IMR-90 (cell line): ENCODE measurements at regions not wholly inside any gene's neighbourhood (a gene's known extent, or its start where the extent isn't known, plus 50 kb on each side); places are given as distances from the start of the nearest gene placed in this dataset.

ENCODE experiments used
- ATAC-seq: fragments of 200-7000 bp; cut with Tn5 transposase; 2 replicates; pipeline ENCODE4 v1.9.1; 2020; ENCODE audit warnings: low read depth, mild to moderate bottlenecking, moderate library complexity
- BruUV-seq: library from RNA; stranded (reverse); fragments of 400-500 nt; replicated peaks from 2 replicates; lab custom pipeline; 2021; lab: Mats Ljungman, UMichigan
- CTCF ChIA-PET: fragments of 300-600 bp; formaldehyde crosslinking; extraction: SDS; loops from one replicate; lab custom pipeline; 2021; ENCODE audit warnings: antibody characterized with exemption; lab: Yijun Ruan, JAX
- POLR2A ChIA-PET: fragments of 300-600 bp; sonication (Branson Sonifier 250); formaldehyde crosslinking; loops from one replicate; lab custom pipeline; 2022; ENCODE audit warnings: antibody characterized with exemption; ENCODE audit not compliant: unreplicated experiment; lab: Charles Lee
- DNase-seq: peaks from one replicate; pipeline ENCODE4 v3.0.0; 2013
- H2AFZ ChIP-seq: replicated peaks from 2 replicates; pipeline ENCODE3; 2013; ENCODE audit warnings: low read length, mild to moderate bottlenecking; ENCODE audit not compliant: poor library complexity
- H2AK5ac ChIP-seq: 2 replicates; pipeline ENCODE4 v1.6.1; 2013; ENCODE audit warnings: low read depth, low read length, inconsistent platforms
- H2AK9ac ChIP-seq: replicated peaks from 2 replicates; pipeline ENCODE3; 2013; ENCODE audit warnings: mild to moderate bottlenecking, low read depth, low read length, moderate library complexity; ENCODE audit not compliant: poor library complexity
- H2BK120ac ChIP-seq: 2 replicates; pipeline ENCODE4 v1.6.1; 2013; ENCODE audit warnings: low read depth, low read length, inconsistent platforms
- H2BK15ac ChIP-seq: 3 replicates; pipeline ENCODE4 v1.6.1; 2013; ENCODE audit warnings: low read depth, low read length, inconsistent platforms
- H2BK20ac ChIP-seq: 2 replicates; pipeline ENCODE4 v1.6.1; 2013; ENCODE audit warnings: low read depth, mild to moderate bottlenecking, inconsistent platforms, low read length, moderate library complexity
- H2BK5ac ChIP-seq: 2 replicates; pipeline ENCODE4 v1.6.1; 2013; ENCODE audit warnings: mild to moderate bottlenecking, low read depth, low read length, inconsistent platforms; ENCODE audit not compliant: poor library complexity, severe bottlenecking
- H3K14ac ChIP-seq: replicated peaks from 2 replicates; pipeline ENCODE4 v1.6.1; 2013; ENCODE audit warnings: low read depth, low read length, inconsistent platforms
- H3K18ac ChIP-seq: 2 replicates; pipeline ENCODE4 v1.6.1; 2013; ENCODE audit warnings: low read depth, low read length, control low read depth
- H3K23ac ChIP-seq: 2 replicates; pipeline ENCODE4 v1.6.1; 2013; ENCODE audit warnings: low read depth, low read length, inconsistent platforms
- H3K27ac ChIP-seq: 2 replicates; pipeline ENCODE4 v1.5.1; 2013; ENCODE audit warnings: mild to moderate bottlenecking, control low read depth, low read length; ENCODE audit not compliant: insufficient read depth
- H3K27me3 ChIP-seq: 2 replicates; pipeline ENCODE4 v1.6.1; 2013; ENCODE audit warnings: low read length; ENCODE audit not compliant: control insufficient read depth, insufficient read depth
- H3K36me3 ChIP-seq: 2 replicates; pipeline ENCODE4 v1.6.1; 2013; ENCODE audit warnings: low read length, mixed read lengths; ENCODE audit not compliant: control insufficient read depth, insufficient read depth
- H3K4ac ChIP-seq: 2 replicates; pipeline ENCODE4 v1.6.1; 2013; ENCODE audit warnings: low read depth, low read length, inconsistent platforms
- H3K4me1 ChIP-seq: 2 replicates; pipeline ENCODE4 v1.6.1; 2013; ENCODE audit warnings: low read length, mixed read lengths; ENCODE audit not compliant: control insufficient read depth, insufficient read depth
- H3K4me2 ChIP-seq: 2 replicates; pipeline ENCODE4 v1.6.1; 2013; ENCODE audit warnings: low read depth, mild to moderate bottlenecking, control low read depth, low read length, moderate library complexity
- H3K4me3 ChIP-seq: 2 replicates; pipeline ENCODE4 v1.5.1; 2013; ENCODE audit warnings: low read depth, mild to moderate bottlenecking, control low read depth, low read length, moderate library complexity; ENCODE audit not compliant: insufficient read depth
- H3K56ac ChIP-seq: 2 replicates; pipeline ENCODE4 v1.6.1; 2013; ENCODE audit warnings: low read length, inconsistent platforms; ENCODE audit not compliant: insufficient read depth; ENCODE audit errors: extremely low read depth
- H3K79me1 ChIP-seq, 2 experiments: 2 replicates each; pipeline ENCODE4 v1.6.1; 2013; ENCODE audit warnings: low read length in 2 of 2, inconsistent platforms in 1 of 2, low read depth in 1 of 2
- H3K9ac ChIP-seq: 2 replicates; pipeline ENCODE4 v1.6.1; 2013; ENCODE audit warnings: low read depth, low read length, control low read depth
- H3K9me1 ChIP-seq: 2 replicates; pipeline ENCODE4 v1.6.1; 2013; ENCODE audit warnings: low read length, inconsistent platforms; ENCODE audit not compliant: insufficient read depth
- H3K9me3 ChIP-seq: 2 replicates; pipeline ENCODE4 v1.6.1; 2013; ENCODE audit warnings: low read length; ENCODE audit not compliant: control insufficient read depth, insufficient read depth
- H4K20me1 ChIP-seq: 2 replicates; pipeline ENCODE4 v1.6.1; 2013; ENCODE audit warnings: low read length, inconsistent platforms; ENCODE audit not compliant: insufficient read depth
- H4K5ac ChIP-seq: 2 replicates; pipeline ENCODE4 v1.6.1; 2013; ENCODE audit warnings: mild to moderate bottlenecking, low read depth, low read length, control low read depth
- H4K8ac ChIP-seq, 2 experiments: 2 replicates each; pipeline ENCODE4 v1.6.1; 2013; ENCODE audit warnings: low read depth in 2 of 2, low read length in 2 of 2, control low read depth in 1 of 2, inconsistent platforms in 1 of 2
- H4K91ac ChIP-seq: 2 replicates; pipeline ENCODE4 v1.6.1; 2013; ENCODE audit warnings: low read depth, low read length, inconsistent platforms; ENCODE audit not compliant: insufficient read depth
- BHLHE40 ChIP-seq: fragments of 150-350 bp; IDR thresholded peaks from 2 replicates; pipeline ENCODE4 v1.6.1; 2016; ENCODE audit warnings: mild to moderate bottlenecking, low read depth, low read length
- CHD1 ChIP-seq: IDR thresholded peaks from 2 replicates; pipeline ENCODE4 v1.6.1; 2012; ENCODE audit warnings: low read depth, low read length, improper control_type of control experiment
- FOS ChIP-seq: fragments of 150-350 bp; IDR thresholded peaks from 2 replicates; pipeline ENCODE4 v1.6.1; 2016; ENCODE audit warnings: low read depth, low read length
- MAFK ChIP-seq: IDR thresholded peaks from 2 replicates; pipeline ENCODE4 v1.6.1; 2012; ENCODE audit warnings: low read depth, low read length, improper control_type of control experiment
- MAZ ChIP-seq: IDR thresholded peaks from 2 replicates; pipeline ENCODE4 v1.6.1; 2012; ENCODE audit warnings: low read depth, mild to moderate bottlenecking, low read length, improper control_type of control experiment, moderate library complexity, borderline replicate concordance
- MXI1 ChIP-seq: IDR thresholded peaks from 2 replicates; pipeline ENCODE4 v1.6.1; 2012; ENCODE audit warnings: low read depth, mild to moderate bottlenecking, low read length, moderate library complexity, borderline replicate concordance
- NFE2L2 ChIP-seq: fragments of 150-350 bp; IDR thresholded peaks from 2 replicates; pipeline ENCODE4 v1.6.1; 2016; ENCODE audit warnings: low read depth, mild to moderate bottlenecking, low read length
- POLR2A ChIP-seq: IDR thresholded peaks from 2 replicates; pipeline ENCODE4 v1.6.1; 2012; ENCODE audit warnings: mild to moderate bottlenecking, low read depth, low read length
- RAD21 ChIP-seq: IDR thresholded peaks from 2 replicates; pipeline ENCODE4 v1.6.1; 2012; ENCODE audit warnings: low read length, improper control_type of control experiment
- RCOR1 ChIP-seq: IDR thresholded peaks from 2 replicates; pipeline ENCODE4 v1.6.1; 2012; ENCODE audit warnings: mild to moderate bottlenecking, low read length, improper control_type of control experiment; ENCODE audit not compliant: insufficient replicate concordance
- RFX5 ChIP-seq: IDR thresholded peaks from 2 replicates; pipeline ENCODE4 v1.8.0; 2012; ENCODE audit warnings: low read depth, mild to moderate bottlenecking, low read length, moderate library complexity
- WGBS, 2 experiments: methylation state at CpG; one replicate each; pipeline versions ENCODE4 v1.1.5 to v1.1.7; 2013; ENCODE audit warnings: missing lambda C conversion rate in 2 of 2; ENCODE audit not compliant: insufficient read length in 1 of 2; ENCODE audit errors: extremely low coverage in 2 of 2; 5-methylcytosine and 5-hydroxymethylcytosine counted together
- dilution Hi-C: fragments of 300-500 bp; cut with HindIII; formaldehyde crosslinking; loops from one replicate; pipeline ENCODE4 v1.14.3; 2018; ENCODE audit warnings: low sequenced_read_pairs; ENCODE audit not compliant: unreplicated experiment
- in situ Hi-C: fragments of 300-500 bp; cut with MboI; formaldehyde crosslinking; loops from 3 replicates; pipeline ENCODE4 v1.14.3; 2019; ENCODE audit warnings: low sequenced_read_pairs, inconsistent platforms, mixed read lengths
- intact Hi-C: fragments of 100-400 bp; cut with micrococcal nuclease; formaldehyde crosslinking; loops from 2 replicates; pipeline ENCODE4 v1.10.0; 2022
- TF ChIP-seq, protein P1 (sequence below): fragments of 150-350 bp; IDR thresholded peaks from 2 replicates; pipeline ENCODE4 v1.6.1; 2017; ENCODE audit warnings: mild to moderate bottlenecking, antibody characterized with exemption, low read length, low read depth
- TF ChIP-seq, protein P2 (sequence below): conservative IDR thresholded peaks from 2 replicates; pipeline ENCODE4 v1.5.1; 2012; ENCODE audit warnings: mild to moderate bottlenecking, low read depth, low read length, improper control_type of control experiment
- TF ChIP-seq, protein P3 (sequence below): fragments of 150-350 bp; IDR thresholded peaks from 2 replicates; pipeline ENCODE4 v1.6.1; 2016; ENCODE audit warnings: low read depth, mild to moderate bottlenecking, low read length, moderate library complexity, borderline replicate concordance

DNA sequence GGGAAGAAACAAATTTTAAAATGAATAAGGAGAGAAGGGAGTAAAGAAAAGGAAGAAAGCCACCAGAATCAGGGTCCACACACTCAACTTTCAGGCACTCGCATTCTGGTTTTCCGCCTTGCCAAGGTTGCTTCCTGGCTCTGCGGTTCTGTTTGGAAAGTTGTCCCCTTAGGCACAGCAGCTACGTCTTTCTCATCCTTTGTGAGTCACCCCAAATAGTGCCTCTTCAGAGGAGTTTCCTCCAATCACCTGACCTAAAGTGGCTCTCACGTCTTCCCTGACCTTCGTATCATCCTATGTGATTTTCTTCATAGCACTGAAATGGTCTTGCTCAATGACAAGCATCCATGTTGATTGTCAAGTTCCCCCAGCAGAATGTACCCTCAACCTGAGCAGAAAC is 99.5 kb upstream of the TMCC3 start:
- Histone ChIP-seq H3K4me1 (no peaks in the 10 kb centered on the region), H2BK120ac (no peak overlapping the region), H3K36me3 (no peaks in the 10 kb centered on the region), H2AK9ac (no peak overlapping the region), H3K56ac (no peak overlapping the region), H2BK15ac (no peak overlapping the region), H4K20me1 (no peaks in the 10 kb centered on the region), H2BK5ac (no peak overlapping the region), H3K9me1 (no peaks in the 10 kb centered on the region), H2AK5ac (no peak overlapping the region), H4K5ac (no peak overlapping the region), H3K4me3 (no peak overlapping the region), H3K23ac (no peak overlapping the region), H4K91ac (no peak overlapping the region), H3K9me3 (no peaks in the 10 kb centered on the region), H3K9ac (no peak overlapping the region), H3K14ac (no peak overlapping the region), H3K4me2 (no peak overlapping the region), H2BK20ac (no peak overlapping the region), H3K27me3 (peaks cover 28% of the 10 kb centered on the region), H3K18ac (no peak overlapping the region), H3K27ac (no peak overlapping the region), H4K8ac (no peak overlapping the region), H2AFZ (no peak overlapping the region), H3K4ac (no peak overlapping the region), H3K79me1 (no peaks in the 10 kb centered on the region)
- in situ Hi-C loops (loop anchor here (25.0 kb wide), 1 partner anchor 613 kb away; the partner anchor contains the start of gene PLXNC1), intact Hi-C loops (no loop called here), dilution Hi-C loops (no loop called here)
- CTCF ChIA-PET: no interaction called here
- no TSS peak for BruUV-seq
- DNase-seq: no peak
- WGBS, 2 experiments: 100% methylated on average over 2 of the region's 6 CpGs; no CpG with 5 or more reads in 1 of the 2 experiments
- TF ChIP-seq RFX5 (no peak), MAZ (no peak), POLR2A (no peak), NFE2L2 (no peak), BHLHE40 (no peak), MAFK (no peak), RCOR1 (no peak), RAD21 (no peak), MXI1 (no peak), CHD1 (no peak), FOS (no peak)
- TF ChIP-seq, protein P1, sequence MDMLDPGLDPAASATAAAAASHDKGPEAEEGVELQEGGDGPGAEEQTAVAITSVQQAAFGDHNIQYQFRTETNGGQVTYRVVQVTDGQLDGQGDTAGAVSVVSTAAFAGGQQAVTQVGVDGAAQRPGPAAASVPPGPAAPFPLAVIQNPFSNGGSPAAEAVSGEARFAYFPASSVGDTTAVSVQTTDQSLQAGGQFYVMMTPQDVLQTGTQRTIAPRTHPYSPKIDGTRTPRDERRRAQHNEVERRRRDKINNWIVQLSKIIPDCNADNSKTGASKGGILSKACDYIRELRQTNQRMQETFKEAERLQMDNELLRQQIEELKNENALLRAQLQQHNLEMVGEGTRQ: no peak
- TF ChIP-seq, protein P2, sequence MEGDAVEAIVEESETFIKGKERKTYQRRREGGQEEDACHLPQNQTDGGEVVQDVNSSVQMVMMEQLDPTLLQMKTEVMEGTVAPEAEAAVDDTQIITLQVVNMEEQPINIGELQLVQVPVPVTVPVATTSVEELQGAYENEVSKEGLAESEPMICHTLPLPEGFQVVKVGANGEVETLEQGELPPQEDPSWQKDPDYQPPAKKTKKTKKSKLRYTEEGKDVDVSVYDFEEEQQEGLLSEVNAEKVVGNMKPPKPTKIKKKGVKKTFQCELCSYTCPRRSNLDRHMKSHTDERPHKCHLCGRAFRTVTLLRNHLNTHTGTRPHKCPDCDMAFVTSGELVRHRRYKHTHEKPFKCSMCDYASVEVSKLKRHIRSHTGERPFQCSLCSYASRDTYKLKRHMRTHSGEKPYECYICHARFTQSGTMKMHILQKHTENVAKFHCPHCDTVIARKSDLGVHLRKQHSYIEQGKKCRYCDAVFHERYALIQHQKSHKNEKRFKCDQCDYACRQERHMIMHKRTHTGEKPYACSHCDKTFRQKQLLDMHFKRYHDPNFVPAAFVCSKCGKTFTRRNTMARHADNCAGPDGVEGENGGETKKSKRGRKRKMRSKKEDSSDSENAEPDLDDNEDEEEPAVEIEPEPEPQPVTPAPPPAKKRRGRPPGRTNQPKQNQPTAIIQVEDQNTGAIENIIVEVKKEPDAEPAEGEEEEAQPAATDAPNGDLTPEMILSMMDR: no peak
- TF ChIP-seq, protein P3, sequence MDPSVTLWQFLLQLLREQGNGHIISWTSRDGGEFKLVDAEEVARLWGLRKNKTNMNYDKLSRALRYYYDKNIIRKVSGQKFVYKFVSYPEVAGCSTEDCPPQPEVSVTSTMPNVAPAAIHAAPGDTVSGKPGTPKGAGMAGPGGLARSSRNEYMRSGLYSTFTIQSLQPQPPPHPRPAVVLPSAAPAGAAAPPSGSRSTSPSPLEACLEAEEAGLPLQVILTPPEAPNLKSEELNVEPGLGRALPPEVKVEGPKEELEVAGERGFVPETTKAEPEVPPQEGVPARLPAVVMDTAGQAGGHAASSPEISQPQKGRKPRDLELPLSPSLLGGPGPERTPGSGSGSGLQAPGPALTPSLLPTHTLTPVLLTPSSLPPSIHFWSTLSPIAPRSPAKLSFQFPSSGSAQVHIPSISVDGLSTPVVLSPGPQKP: no peak
- POLR2A ChIA-PET: interaction anchor here (0.5 kb wide), 1 partner anchor 1220 kb away, joined by 5 read pairs; no protein-coding TSS in a partner anchor
- ATAC-seq: no peak
